SU-DHL-6 (cell line): ENCODE measurements at regions not wholly inside any gene's neighbourhood (a gene's known extent, or its start where the extent isn't known, plus 50 kb on each side); places are given as distances from the start of the nearest gene placed in this dataset.

ENCODE experiments used
- H2AFZ ChIP-seq: fragments of 200-600 bp; sonication (generic); 2 replicates; pipeline ENCODE4 v1.6.1; 2014; ENCODE audit warnings: low read depth, mild to moderate bottlenecking, moderate library complexity, mixed read lengths, antibody characterized with exemption, low read length; ENCODE audit not compliant: severe bottlenecking
- H3F3A ChIP-seq: fragments of 200-600 bp; shearing (Covaris generic); 2 replicates; pipeline ENCODE4 v1.6.0; 2016; ENCODE audit warnings: antibody characterized with exemption, mild to moderate bottlenecking; ENCODE audit not compliant: insufficient read depth
- H3K27ac ChIP-seq: fragments of 200-600 bp; sonication (generic); 2 replicates; pipeline ENCODE4 v1.5.1; 2016; ENCODE audit warnings: low read depth, mild to moderate bottlenecking, low read length, moderate library complexity, mixed read lengths
- H3K27me3 ChIP-seq: fragments of 200-600 bp; sonication (generic), shearing (Covaris generic); 2 replicates; pipeline ENCODE4 v1.6.0; 2014; ENCODE audit warnings: mild to moderate bottlenecking, low read length
- H3K36me3 ChIP-seq: fragments of 200-600 bp; sonication (generic); 2 replicates; pipeline ENCODE4 v1.6.1; 2014; ENCODE audit warnings: mild to moderate bottlenecking, low read length, mixed read lengths
- H3K4me2 ChIP-seq: fragments of 300-600, 200-600 bp; shearing (Covaris generic), sonication (generic); 2 replicates; pipeline ENCODE4 v1.6.0; 2014; ENCODE audit warnings: low read length, low read depth, mild to moderate bottlenecking; ENCODE audit not compliant: poor library complexity, severe bottlenecking
- H3K4me3 ChIP-seq: fragments of 200-600 bp; sonication (generic); 2 replicates; pipeline ENCODE4 v1.5.1; 2014; ENCODE audit warnings: antibody characterized with exemption, low read length, mild to moderate bottlenecking, mixed read lengths; ENCODE audit not compliant: insufficient read depth, poor library complexity, severe bottlenecking
- H3K79me2 ChIP-seq: fragments of 200-600 bp; sonication (generic); 2 replicates; pipeline ENCODE4 v1.6.1; 2014; ENCODE audit warnings: mild to moderate bottlenecking, low read length, moderate library complexity; ENCODE audit not compliant: insufficient read depth
- H3K9ac ChIP-seq: fragments of 200-600 bp; sonication (generic); 2 replicates; pipeline ENCODE4 v1.7.0; 2014; ENCODE audit warnings: mild to moderate bottlenecking, low read length
- H3K9me2 ChIP-seq: fragments of 200-600 bp; sonication (generic); replicated peaks from 2 replicates; pipeline ENCODE4 v1.6.1; 2014; ENCODE audit warnings: low read length; ENCODE audit not compliant: insufficient read depth
- H3K9me3 ChIP-seq: fragments of 200-600 bp; sonication (generic); 2 replicates; pipeline ENCODE4 v1.6.1; 2014; ENCODE audit warnings: low read length, mixed read lengths; ENCODE audit not compliant: insufficient read depth
- H4K20me1 ChIP-seq: fragments of 200-600 bp; sonication (generic); 2 replicates; pipeline ENCODE4 v1.6.1; 2014; ENCODE audit warnings: low read depth, mild to moderate bottlenecking, antibody characterized with exemption, low read length, moderate library complexity, mixed read lengths
- CTCF ChIP-seq: fragments of 200-600 bp; sonication (generic); IDR thresholded peaks from one replicate; pipeline ENCODE4 v1.5.1; 2017; ENCODE audit warnings: antibody characterized with exemption, mild to moderate bottlenecking, low read length, moderate library complexity; ENCODE audit not compliant: insufficient read depth, poor library complexity, severe bottlenecking
- EZH2phosphoT487 ChIP-seq: fragments of 200-600 bp; sonication (generic), shearing (Covaris generic); conservative IDR thresholded peaks from 2 replicates; pipeline ENCODE4 v1.6.1; 2018; ENCODE audit warnings: mild to moderate bottlenecking, antibody characterized with exemption, low read length, moderate library complexity, mixed read lengths

- Histone ChIP-seq H3K4me3 (no peak overlapping the region), H4K20me1 (no peaks in the 10 kb centered on the region), H3K4me2 (no peak overlapping the region), H3K9me2 (no peaks in the 10 kb centered on the region), H3K9me3 (no peaks in the 10 kb centered on the region), H2AFZ (no peak overlapping the region), H3K79me2 (no peaks in the 10 kb centered on the region), H3K9ac (no peak overlapping the region), H3K36me3 (no peaks in the 10 kb centered on the region), H3F3A (no peaks in the 10 kb centered on the region), H3K27ac (no peak overlapping the region), H3K27me3 (no peaks in the 10 kb centered on the region)
- TF ChIP-seq EZH2phosphoT487 (no peak), CTCF (no peak)
Measured at GRCh38 chr15:66955871-66956585, 109.4 kb upstream of the SMAD3 start.

- Histone ChIP-seq H2AFZ (no peak overlapping the region), H3K9me3 (no peaks in the 10 kb centered on the region), H3K9me2 (no peaks in the 10 kb centered on the region), H3K79me2 (no peaks in the 10 kb centered on the region), H3K9ac (no peak overlapping the region), H3F3A (no peaks in the 10 kb centered on the region), H3K4me2 (no peak overlapping the region), H3K27me3 (no peaks in the 10 kb centered on the region), H3K36me3 (no peaks in the 10 kb centered on the region), H3K27ac (no peak overlapping the region), H3K4me3 (no peak overlapping the region), H4K20me1 (no peaks in the 10 kb centered on the region)
- TF ChIP-seq EZH2phosphoT487, result no peak
- TF ChIP-seq CTCF, result no peak
Measured at GRCh38 chr15:66956672-66957430, 108.6 kb upstream of the SMAD3 start.

- Histone ChIP-seq H3K27me3 (no peaks in the 10 kb centered on the region), H3K79me2 (no peaks in the 10 kb centered on the region), H4K20me1 (no peaks in the 10 kb centered on the region), H3K4me3 (no peak overlapping the region), H3K9ac (no peak overlapping the region), H2AFZ (no peak overlapping the region), H3K9me2 (no peaks in the 10 kb centered on the region), H3K4me2 (no peak overlapping the region), H3K36me3 (no peaks in the 10 kb centered on the region), H3K9me3 (no peaks in the 10 kb centered on the region), H3F3A (no peaks in the 10 kb centered on the region), H3K27ac (no peak overlapping the region)
- no peak for TF ChIP-seq CTCF
- no peak for TF ChIP-seq EZH2phosphoT487
Measured at GRCh38 chr15:66957431-66957720, 108.0 kb upstream of the SMAD3 start.
